ENCODE measurements at regions not wholly inside any gene's neighbourhood (a gene's known extent, or its start where the extent isn't known, plus 50 kb on each side); places are given as distances from the start of the nearest gene placed in this dataset.

- no peak for TF ChIP-seq CTCF (optimal IDR thresholded peaks at IDR 0.05 in 1 of 3, IDR thresholded peaks at IDR 0.05 in 1 of 3, conservative IDR thresholded peaks at IDR 0.05 in 1 of 3; ENCODE audit: extremely low read depth in 1 of 3, insufficient read depth in 2 of 3, low read length in 3 of 3)
- TF ChIP-seq EZH2 (IDR thresholded peaks at IDR 0.05; ENCODE audit: low read length): no peak
These were observed 464.0 kb downstream of the TRIB2 start for GRCh38 chr2:13180729-13181128.
